ENCODE measurements at regions not wholly inside any gene's neighbourhood (a gene's known extent, or its start where the extent isn't known, plus 50 kb on each side); places are given as distances from the start of the nearest gene placed in this dataset.

DNA sequence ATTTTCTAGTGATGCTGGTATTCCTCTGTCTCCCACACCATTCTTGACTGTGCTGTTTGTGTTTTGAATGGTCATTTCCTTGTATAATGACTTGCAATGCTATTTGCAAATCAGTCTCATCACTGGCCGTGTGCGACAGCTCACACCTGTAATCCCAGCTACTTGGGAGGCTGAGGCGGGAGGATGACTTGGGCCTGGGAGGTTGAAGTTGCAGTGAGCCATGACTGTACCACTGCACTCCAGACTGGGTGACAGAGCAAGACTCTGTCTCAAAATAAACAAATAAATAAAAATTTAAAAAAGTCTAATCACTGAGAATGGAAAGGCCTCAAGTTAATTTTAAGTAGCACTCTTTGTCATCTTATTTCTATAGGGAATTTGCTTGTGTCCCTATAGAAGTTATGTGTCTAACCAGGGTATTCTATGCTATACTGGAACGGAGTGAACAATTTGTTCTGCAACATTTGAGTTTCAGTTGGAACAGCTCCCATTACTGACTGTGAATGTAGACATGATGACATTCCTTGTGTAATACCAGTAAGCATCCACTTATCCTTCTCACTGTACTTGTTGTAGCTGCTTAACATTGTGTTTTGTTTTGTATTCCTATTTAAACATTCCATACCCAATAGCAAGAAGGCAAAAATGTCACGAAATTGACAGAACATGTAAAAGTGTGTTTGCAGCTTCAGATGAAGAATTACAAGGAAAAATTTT, 126.3 kb downstream of the MGST1 start:
- TF ChIP-seq RAD21 (CRISPR knock-in tag; IDR thresholded peaks at IDR 0.05) (no peak), FOXP1 (IDR thresholded peaks at IDR 0.05) (no peak), FOXP1 (CRISPR knock-in tag; IDR thresholded peaks at IDR 0.05) (no peak), ZHX1 (CRISPR knock-in tag; IDR thresholded peaks at IDR 0.05; ENCODE audit: low read depth) (no peak), PATZ1 (CRISPR knock-in tag; IDR thresholded peaks at IDR 0.05) (no peak), SETDB1 (CRISPR knock-in tag; IDR thresholded peaks at IDR 0.05; ENCODE audit: borderline replicate concordance) (no peak), ZNF253 (CRISPR knock-in tag; IDR thresholded peaks at IDR 0.05; ENCODE audit: borderline replicate concordance) (no peak), EP300 (IDR thresholded peaks at IDR 0.05; ENCODE audit: low read depth in 2 of 2, low read length in 2 of 2) (no peak), EP300 (CRISPR knock-in tag; IDR thresholded peaks at IDR 0.05; ENCODE audit: borderline replicate concordance) (no peak), ZNF44 (CRISPR knock-in tag; IDR thresholded peaks at IDR 0.05) (no peak), SIN3A (IDR thresholded peaks at IDR 0.05; ENCODE audit: borderline replicate concordance, low read depth, low read length) (no peak), SMC3 (IDR thresholded peaks at IDR 0.05; ENCODE audit: low read length) (no peak), NCOR1 (IDR thresholded peaks at IDR 0.05; ENCODE audit: borderline replicate concordance, low read length) (no peak)
- TF ChIP-seq, protein P1, sequence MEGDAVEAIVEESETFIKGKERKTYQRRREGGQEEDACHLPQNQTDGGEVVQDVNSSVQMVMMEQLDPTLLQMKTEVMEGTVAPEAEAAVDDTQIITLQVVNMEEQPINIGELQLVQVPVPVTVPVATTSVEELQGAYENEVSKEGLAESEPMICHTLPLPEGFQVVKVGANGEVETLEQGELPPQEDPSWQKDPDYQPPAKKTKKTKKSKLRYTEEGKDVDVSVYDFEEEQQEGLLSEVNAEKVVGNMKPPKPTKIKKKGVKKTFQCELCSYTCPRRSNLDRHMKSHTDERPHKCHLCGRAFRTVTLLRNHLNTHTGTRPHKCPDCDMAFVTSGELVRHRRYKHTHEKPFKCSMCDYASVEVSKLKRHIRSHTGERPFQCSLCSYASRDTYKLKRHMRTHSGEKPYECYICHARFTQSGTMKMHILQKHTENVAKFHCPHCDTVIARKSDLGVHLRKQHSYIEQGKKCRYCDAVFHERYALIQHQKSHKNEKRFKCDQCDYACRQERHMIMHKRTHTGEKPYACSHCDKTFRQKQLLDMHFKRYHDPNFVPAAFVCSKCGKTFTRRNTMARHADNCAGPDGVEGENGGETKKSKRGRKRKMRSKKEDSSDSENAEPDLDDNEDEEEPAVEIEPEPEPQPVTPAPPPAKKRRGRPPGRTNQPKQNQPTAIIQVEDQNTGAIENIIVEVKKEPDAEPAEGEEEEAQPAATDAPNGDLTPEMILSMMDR (CRISPR knock-in tag; IDR thresholded peaks at IDR 0.05), result no peak
- TF ChIP-seq, protein P2, sequence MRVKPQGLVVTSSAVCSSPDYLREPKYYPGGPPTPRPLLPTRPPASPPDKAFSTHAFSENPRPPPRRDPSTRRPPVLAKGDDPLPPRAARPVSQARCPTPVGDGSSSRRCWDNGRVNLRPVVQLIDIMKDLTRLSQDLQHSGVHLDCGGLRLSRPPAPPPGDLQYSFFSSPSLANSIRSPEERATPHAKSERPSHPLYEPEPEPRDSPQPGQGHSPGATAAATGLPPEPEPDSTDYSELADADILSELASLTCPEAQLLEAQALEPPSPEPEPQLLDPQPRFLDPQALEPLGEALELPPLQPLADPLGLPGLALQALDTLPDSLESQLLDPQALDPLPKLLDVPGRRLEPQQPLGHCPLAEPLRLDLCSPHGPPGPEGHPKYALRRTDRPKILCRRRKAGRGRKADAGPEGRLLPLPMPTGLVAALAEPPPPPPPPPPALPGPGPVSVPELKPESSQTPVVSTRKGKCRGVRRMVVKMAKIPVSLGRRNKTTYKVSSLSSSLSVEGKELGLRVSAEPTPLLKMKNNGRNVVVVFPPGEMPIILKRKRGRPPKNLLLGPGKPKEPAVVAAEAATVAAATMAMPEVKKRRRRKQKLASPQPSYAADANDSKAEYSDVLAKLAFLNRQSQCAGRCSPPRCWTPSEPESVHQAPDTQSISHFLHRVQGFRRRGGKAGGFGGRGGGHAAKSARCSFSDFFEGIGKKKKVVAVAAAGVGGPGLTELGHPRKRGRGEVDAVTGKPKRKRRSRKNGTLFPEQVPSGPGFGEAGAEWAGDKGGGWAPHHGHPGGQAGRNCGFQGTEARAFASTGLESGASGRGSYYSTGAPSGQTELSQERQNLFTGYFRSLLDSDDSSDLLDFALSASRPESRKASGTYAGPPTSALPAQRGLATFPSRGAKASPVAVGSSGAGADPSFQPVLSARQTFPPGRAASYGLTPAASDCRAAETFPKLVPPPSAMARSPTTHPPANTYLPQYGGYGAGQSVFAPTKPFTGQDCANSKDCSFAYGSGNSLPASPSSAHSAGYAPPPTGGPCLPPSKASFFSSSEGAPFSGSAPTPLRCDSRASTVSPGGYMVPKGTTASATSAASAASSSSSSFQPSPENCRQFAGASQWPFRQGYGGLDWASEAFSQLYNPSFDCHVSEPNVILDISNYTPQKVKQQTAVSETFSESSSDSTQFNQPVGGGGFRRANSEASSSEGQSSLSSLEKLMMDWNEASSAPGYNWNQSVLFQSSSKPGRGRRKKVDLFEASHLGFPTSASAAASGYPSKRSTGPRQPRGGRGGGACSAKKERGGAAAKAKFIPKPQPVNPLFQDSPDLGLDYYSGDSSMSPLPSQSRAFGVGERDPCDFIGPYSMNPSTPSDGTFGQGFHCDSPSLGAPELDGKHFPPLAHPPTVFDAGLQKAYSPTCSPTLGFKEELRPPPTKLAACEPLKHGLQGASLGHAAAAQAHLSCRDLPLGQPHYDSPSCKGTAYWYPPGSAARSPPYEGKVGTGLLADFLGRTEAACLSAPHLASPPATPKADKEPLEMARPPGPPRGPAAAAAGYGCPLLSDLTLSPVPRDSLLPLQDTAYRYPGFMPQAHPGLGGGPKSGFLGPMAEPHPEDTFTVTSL (CRISPR knock-in tag; IDR thresholded peaks at IDR 0.05; ENCODE audit: borderline replicate concordance), result no peak

All from HepG2 (cell line).